ENCODE measurements at regions not wholly inside any gene's neighbourhood (a gene's known extent, or its start where the extent isn't known, plus 50 kb on each side); places are given as distances from the start of the nearest gene placed in this dataset.

GRCh38 chr6:8213995-8214394 is 111.6 kb upstream of the EEF1E1 start:
- no peak for DNase-seq (ENCODE audit: low read depth)
- TF ChIP-seq CTCF (IDR thresholded peaks at IDR 0.05; ENCODE audit: low read length, missing control alignments): no peak
- H3K4me3 ChIP-seq (replicated peaks; ENCODE audit: low read depth, low read length): no peak overlapping the region

- no peak overlapping the region for H3K4me3 ChIP-seq (replicated peaks; ENCODE audit: low read depth, low read length)
- no peak for DNase-seq (ENCODE audit: low read depth)
- no peak for TF ChIP-seq CTCF (IDR thresholded peaks at IDR 0.05; ENCODE audit: low read length, missing control alignments)
Measured at GRCh38 chr6:8212720-8213434, 110.5 kb upstream of the EEF1E1 start.

- DNase-seq (ENCODE audit: low read depth): no peak
- H3K4me3 ChIP-seq (replicated peaks; ENCODE audit: low read depth, low read length): no peak overlapping the region
- TF ChIP-seq CTCF (IDR thresholded peaks at IDR 0.05; ENCODE audit: low read length, missing control alignments): no peak
Measured at GRCh38 chr6:8207869-8208191, 105.5 kb upstream of the EEF1E1 start.

GRCh38 chr6:8207191-8207868 is 105.0 kb upstream of the EEF1E1 start:
- no peak for TF ChIP-seq CTCF (IDR thresholded peaks at IDR 0.05; ENCODE audit: low read length, missing control alignments)
- no peak overlapping the region for H3K4me3 ChIP-seq (replicated peaks; ENCODE audit: low read depth, low read length)
- no peak for DNase-seq (ENCODE audit: low read depth)

GRCh38 chr6:8203337-8203736 is 101.0 kb upstream of the EEF1E1 start:
- TF ChIP-seq CTCF (IDR thresholded peaks at IDR 0.05; ENCODE audit: low read length, missing control alignments): no peak
- H3K4me3 ChIP-seq (replicated peaks; ENCODE audit: low read depth, low read length): no peak overlapping the region
- no peak for DNase-seq (ENCODE audit: low read depth)

GRCh38 chr6:8201679-8202078 is 99.3 kb upstream of the EEF1E1 start:
- no peak for DNase-seq (ENCODE audit: low read depth)
- no peak for TF ChIP-seq CTCF (IDR thresholded peaks at IDR 0.05; ENCODE audit: low read length, missing control alignments)
- H3K4me3 ChIP-seq (replicated peaks; ENCODE audit: low read depth, low read length): no peak overlapping the region

- no peak overlapping the region for H3K4me3 ChIP-seq (replicated peaks; ENCODE audit: low read depth, low read length)
- no peak for TF ChIP-seq CTCF (IDR thresholded peaks at IDR 0.05; ENCODE audit: low read length, missing control alignments)
- no peak for DNase-seq (ENCODE audit: low read depth)
Measured at GRCh38 chr6:8200255-8200654, 97.9 kb upstream of the EEF1E1 start.

All from fibroblast of pulmonary artery (primary cell).